ENCODE measurements at regions not wholly inside any gene's neighbourhood (a gene's known extent, or its start where the extent isn't known, plus 50 kb on each side); places are given as distances from the start of the nearest gene placed in this dataset.

- TF ChIP-seq CTCF (IDR thresholded peaks at IDR 0.05; ENCODE audit: insufficient read depth, low read depth, low read length), result no peak
- no peak overlapping the region for H3K4me3 ChIP-seq (ENCODE audit: low read depth, low read length)
- DNase-seq (ENCODE audit: low read depth), result no peak
These were observed 384.6 kb downstream of the RRAGC start for GRCh38 chr1:38474738-38475623.

- no peak overlapping the region for H3K4me3 ChIP-seq (ENCODE audit: low read depth, low read length)
- DNase-seq (ENCODE audit: low read depth), result no peak
- TF ChIP-seq CTCF (IDR thresholded peaks at IDR 0.05; ENCODE audit: insufficient read depth, low read depth, low read length), result no peak
These were observed 393.1 kb downstream of the RRAGC start for GRCh38 chr1:38466487-38466886.

GRCh38 chr1:38465460-38465859, 394.1 kb downstream of the RRAGC start:
- no peak for TF ChIP-seq CTCF (IDR thresholded peaks at IDR 0.05; ENCODE audit: insufficient read depth, low read depth, low read length)
- no peak for DNase-seq (ENCODE audit: low read depth)
- H3K4me3 ChIP-seq (ENCODE audit: low read depth, low read length), result no peak overlapping the region

- no peak for TF ChIP-seq CTCF (IDR thresholded peaks at IDR 0.05; ENCODE audit: insufficient read depth, low read depth, low read length)
- no peak for DNase-seq (ENCODE audit: low read depth)
- no peak overlapping the region for H3K4me3 ChIP-seq (ENCODE audit: low read depth, low read length)
These were observed 395.4 kb downstream of the RRAGC start for GRCh38 chr1:38464071-38464661.

- TF ChIP-seq CTCF (IDR thresholded peaks at IDR 0.05; ENCODE audit: insufficient read depth, low read depth, low read length), result no peak
- no peak overlapping the region for H3K4me3 ChIP-seq (ENCODE audit: low read depth, low read length)
- DNase-seq (ENCODE audit: low read depth), result no peak
These were observed 396.5 kb downstream of the RRAGC start for GRCh38 chr1:38463074-38463473.

- no peak for TF ChIP-seq CTCF (IDR thresholded peaks at IDR 0.05; ENCODE audit: insufficient read depth, low read depth, low read length)
- H3K4me3 ChIP-seq (ENCODE audit: low read depth, low read length), result no peak overlapping the region
- no peak for DNase-seq (ENCODE audit: low read depth)
These were observed 403.1 kb downstream of the RRAGC start for GRCh38 chr1:38456531-38456876.

All from fibroblast of villous mesenchyme (primary cell).